ENCODE measurements at regions not wholly inside any gene's neighbourhood (a gene's known extent, or its start where the extent isn't known, plus 50 kb on each side); places are given as distances from the start of the nearest gene placed in this dataset.

DNA sequence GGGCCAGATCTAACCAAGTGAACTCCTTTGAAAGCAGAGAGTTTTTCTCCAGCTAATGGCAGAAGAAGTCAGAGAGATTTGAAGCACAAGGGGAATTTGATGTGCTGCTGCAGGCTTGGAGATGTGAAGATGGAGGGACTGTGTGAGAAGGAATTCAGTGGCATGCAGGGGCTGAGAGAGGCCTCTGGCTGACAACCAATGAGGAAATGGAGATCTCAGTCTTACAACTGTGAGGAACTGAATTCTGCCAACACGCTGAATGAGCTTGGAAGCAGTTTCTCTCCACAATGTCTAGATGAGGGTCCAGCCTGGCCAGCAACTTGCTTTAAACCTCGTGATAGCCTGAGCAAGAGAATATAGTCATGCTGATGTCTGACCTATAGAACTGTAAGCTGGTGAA lies 224.1 kb upstream of the DPP10 start:
- 24 to 71% (median 56%) methylated on average over 2 of the region's 2 CpGs for WGBS, 5 donors

DNA sequence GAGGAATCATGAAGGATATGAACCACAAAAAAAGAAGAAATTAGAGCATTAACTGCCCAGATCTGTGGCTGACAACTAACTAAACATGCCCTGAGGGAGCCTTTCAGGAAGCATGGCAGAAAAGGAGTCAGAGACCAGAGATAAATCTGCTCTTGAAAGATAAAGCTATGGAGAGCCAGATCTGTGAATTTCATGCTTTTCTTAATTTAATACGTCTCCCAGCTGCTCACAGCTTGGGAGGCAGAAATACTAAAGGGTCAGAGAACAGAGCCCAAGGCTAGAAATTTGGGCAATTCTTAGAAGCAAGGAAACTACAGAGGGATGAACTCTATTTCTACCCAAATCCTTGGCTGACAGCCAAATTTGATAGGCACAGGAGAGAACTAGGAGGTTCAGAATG lies 223.0 kb upstream of the DPP10 start:
- intact Hi-C loops (cut with DNase I; ENCODE audit: low total_unique reads) = no loop called here
- H3K9me3 ChIP-seq = no peaks in the 10 kb centered on the region
- no peak for TF ChIP-seq POLR2A (IDR thresholded peaks at IDR 0.05)
- TF ChIP-seq, protein P1, sequence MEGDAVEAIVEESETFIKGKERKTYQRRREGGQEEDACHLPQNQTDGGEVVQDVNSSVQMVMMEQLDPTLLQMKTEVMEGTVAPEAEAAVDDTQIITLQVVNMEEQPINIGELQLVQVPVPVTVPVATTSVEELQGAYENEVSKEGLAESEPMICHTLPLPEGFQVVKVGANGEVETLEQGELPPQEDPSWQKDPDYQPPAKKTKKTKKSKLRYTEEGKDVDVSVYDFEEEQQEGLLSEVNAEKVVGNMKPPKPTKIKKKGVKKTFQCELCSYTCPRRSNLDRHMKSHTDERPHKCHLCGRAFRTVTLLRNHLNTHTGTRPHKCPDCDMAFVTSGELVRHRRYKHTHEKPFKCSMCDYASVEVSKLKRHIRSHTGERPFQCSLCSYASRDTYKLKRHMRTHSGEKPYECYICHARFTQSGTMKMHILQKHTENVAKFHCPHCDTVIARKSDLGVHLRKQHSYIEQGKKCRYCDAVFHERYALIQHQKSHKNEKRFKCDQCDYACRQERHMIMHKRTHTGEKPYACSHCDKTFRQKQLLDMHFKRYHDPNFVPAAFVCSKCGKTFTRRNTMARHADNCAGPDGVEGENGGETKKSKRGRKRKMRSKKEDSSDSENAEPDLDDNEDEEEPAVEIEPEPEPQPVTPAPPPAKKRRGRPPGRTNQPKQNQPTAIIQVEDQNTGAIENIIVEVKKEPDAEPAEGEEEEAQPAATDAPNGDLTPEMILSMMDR (IDR thresholded peaks at IDR 0.05 in 8 of 11, conservative IDR thresholded peaks at IDR 0.05 in 3 of 11) = no peak
- TF ChIP-seq POLR2AphosphoS5 (IDR thresholded peaks at IDR 0.05) = no peak
- H3K4me1 ChIP-seq = no peaks in the 10 kb centered on the region
- 33 to 65% (median 50%) methylated on average over 1 of the region's 1 CpG for WGBS, 5 donors
- peaks cover 0 to 6% (median 0%) of the 10 kb centered on the region in 7 donors for H3K27me3 ChIP-seq (replicated peaks in 1 of 7)
- DNase-seq = no peak
- no peaks in the 10 kb centered on the region for H3K36me3 ChIP-seq
- no peak overlapping the region for H3K4me3 ChIP-seq
- no peak overlapping the region for H3K27ac ChIP-seq

More for the DNA sequence above, 224.1 kb upstream of the DPP10 start:
- TF ChIP-seq POLR2A (IDR thresholded peaks at IDR 0.05) (no peak), POLR2AphosphoS5 (IDR thresholded peaks at IDR 0.05) (no peak)
- TF ChIP-seq, protein P1 (IDR thresholded peaks at IDR 0.05 in 8 of 11, conservative IDR thresholded peaks at IDR 0.05 in 3 of 11) = no peak
- Histone ChIP-seq H3K4me1 (no peaks in the 10 kb centered on the region), H3K9me3 (no peaks in the 10 kb centered on the region), H3K27ac (no peak overlapping the region), H3K27me3 (replicated peaks in 1 of 7) (peaks cover 0 to 6% (median 0%) of the 10 kb centered on the region in 7 donors), H3K4me3 (no peak overlapping the region), H3K36me3 (no peaks in the 10 kb centered on the region)
- intact Hi-C loops (cut with DNase I; ENCODE audit: low total_unique reads) = no loop called here
- DNase-seq = no peak

DNA sequence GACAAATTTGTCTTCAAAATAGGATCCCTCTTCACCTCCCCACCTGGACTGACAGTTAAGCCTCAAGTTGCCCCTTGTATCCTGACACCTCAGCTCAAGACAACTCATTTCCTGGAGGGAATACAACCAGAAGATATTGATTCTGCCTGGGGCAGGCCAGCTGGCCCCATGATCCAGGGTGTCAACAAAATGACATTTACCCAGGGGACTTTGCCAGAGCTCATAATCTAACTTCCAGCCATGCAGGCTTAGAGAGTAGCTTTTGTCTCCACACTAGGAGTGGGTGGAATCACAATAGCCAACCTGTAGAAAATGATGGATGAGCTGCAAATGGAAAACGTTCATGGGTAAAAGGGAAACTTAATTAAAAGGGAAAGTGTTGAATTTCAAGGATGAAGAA lies 220.1 kb upstream of the DPP10 start:
- Histone ChIP-seq H3K4me1 (no peaks in the 10 kb centered on the region), H3K9me3 (no peaks in the 10 kb centered on the region), H3K27ac (no peak overlapping the region), H3K36me3 (no peaks in the 10 kb centered on the region), H3K27me3 (replicated peaks in 1 of 7) (peaks cover 0 to 6% (median 0%) of the 10 kb centered on the region in 7 donors), H3K4me3 (no peak overlapping the region)
- intact Hi-C loops (cut with DNase I; ENCODE audit: low total_unique reads) = no loop called here
- TF ChIP-seq POLR2A (IDR thresholded peaks at IDR 0.05) (no peak), POLR2AphosphoS5 (IDR thresholded peaks at IDR 0.05) (no peak)
- TF ChIP-seq, protein P1 (IDR thresholded peaks at IDR 0.05 in 8 of 11, conservative IDR thresholded peaks at IDR 0.05 in 3 of 11) = no peak
- WGBS, 5 donors = 10 to 16% (median 15%) methylated on average over 1 of the region's 1 CpG
- DNase-seq = no peak

DNA sequence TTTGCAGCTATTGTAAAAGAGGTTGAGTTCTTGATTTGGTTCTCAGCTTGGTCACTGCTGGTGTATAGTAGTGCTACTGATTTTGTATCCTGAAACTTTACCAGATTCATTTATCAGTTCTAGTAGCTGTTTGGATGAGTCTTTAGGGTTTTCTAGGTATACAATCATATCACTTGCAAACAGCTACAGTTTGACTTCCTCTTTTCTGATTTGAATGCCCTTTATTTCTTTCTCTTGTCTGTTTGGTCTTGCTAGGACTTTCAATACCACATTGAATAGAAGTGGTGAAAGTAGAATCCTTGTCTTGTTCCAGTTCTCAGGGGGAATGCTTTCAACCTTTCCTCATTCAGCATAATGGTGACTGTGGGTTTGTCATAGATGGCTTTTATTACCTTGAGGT lies 210.5 kb upstream of the DPP10 start:
- DNase-seq = no peak
- no peak overlapping the region for H3K4me3 ChIP-seq
- H3K27ac ChIP-seq = no peak overlapping the region
- no peaks in the 10 kb centered on the region for H3K36me3 ChIP-seq
- no peaks in the 10 kb centered on the region for H3K4me1 ChIP-seq
- peaks cover 0 to 19% (median 6%) of the 10 kb centered on the region in 8 donors for H3K9me3 ChIP-seq
- TF ChIP-seq POLR2A (IDR thresholded peaks at IDR 0.05) = no peak
- intact Hi-C loops (cut with DNase I; ENCODE audit: low total_unique reads) = no loop called here
- H3K27me3 ChIP-seq (replicated peaks in 1 of 7) = no peaks in the 10 kb centered on the region

DNA sequence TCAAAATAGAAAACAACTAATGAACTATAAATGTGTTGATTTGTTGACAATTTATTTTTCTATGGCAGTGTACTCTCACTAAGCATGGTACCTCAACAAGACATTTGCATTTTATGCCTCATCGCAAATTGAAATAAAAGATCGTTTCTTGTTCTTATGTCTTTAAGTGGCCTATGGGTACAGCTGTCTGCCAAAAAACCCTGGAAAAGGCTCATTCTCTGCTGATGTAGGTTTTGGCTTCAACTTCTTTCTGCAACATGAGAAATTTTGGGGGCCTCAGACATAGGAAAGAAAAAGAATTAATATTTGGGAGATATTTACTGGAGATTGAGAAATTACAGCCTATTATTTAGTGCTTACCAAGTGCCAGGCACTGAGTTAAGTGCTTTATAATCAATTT lies 205.1 kb upstream of the DPP10 start:
- Histone ChIP-seq H3K4me3 (no peak overlapping the region), H3K4me1 (no peaks in the 10 kb centered on the region), H3K9me3 (peaks cover 0 to 12% (median 6%) of the 10 kb centered on the region in 8 donors), H3K36me3 (no peaks in the 10 kb centered on the region), H3K27me3 (replicated peaks in 1 of 7) (no peaks in the 10 kb centered on the region), H3K27ac (no peak overlapping the region)
- DNase-seq = no peak
- TF ChIP-seq POLR2AphosphoS5 (IDR thresholded peaks at IDR 0.05) (no peak), POLR2A (IDR thresholded peaks at IDR 0.05) (no peak)
- TF ChIP-seq, protein P1 (IDR thresholded peaks at IDR 0.05 in 8 of 11, conservative IDR thresholded peaks at IDR 0.05 in 3 of 11) = no peak
- intact Hi-C loops (cut with DNase I; ENCODE audit: low total_unique reads) = no loop called here
- 89 to 98% (median 93%) methylated on average over 2 of the region's 2 CpGs for WGBS, 5 donors
